ENCODE measurements at regions not wholly inside any gene's neighbourhood (a gene's known extent, or its start where the extent isn't known, plus 50 kb on each side); places are given as distances from the start of the nearest gene placed in this dataset.

DNA sequence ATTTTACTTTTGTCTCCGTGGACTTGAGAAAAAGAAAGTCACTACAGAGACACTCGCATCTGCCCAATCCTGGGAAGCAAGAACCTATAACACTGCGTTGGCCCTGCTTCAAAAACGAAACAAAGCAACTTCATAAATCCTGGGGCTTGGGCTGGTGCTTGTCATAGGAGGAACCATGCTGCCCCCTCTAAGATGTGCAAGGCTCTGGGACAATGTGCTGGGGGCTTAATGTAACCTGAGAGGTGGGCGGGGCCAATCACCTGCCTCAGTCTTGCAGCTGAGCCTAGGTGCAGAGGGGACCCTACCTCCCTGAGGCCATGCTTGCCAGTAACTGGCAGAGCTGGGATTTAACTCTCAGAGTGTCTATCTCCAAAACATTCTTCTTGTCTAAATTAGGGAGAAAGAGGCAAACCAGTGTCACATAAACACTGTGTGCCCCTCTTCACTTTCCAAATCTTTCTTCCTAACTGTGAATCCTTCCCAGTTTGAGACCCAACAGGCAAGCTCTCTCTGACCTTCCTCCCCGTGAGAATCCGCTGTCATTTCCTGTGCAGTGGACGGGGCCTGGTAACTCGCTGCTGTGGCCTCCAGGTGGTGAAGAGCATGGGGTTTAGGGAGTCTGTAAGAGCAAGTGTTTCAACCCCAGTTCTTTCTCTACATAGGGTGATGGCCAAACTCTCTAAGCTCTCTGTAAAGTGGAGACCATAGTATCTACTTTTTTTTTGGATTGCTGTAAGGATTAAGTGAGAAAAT, 115.1 kb downstream of the ACKR3 start:
- TF ChIP-seq, protein P1, sequence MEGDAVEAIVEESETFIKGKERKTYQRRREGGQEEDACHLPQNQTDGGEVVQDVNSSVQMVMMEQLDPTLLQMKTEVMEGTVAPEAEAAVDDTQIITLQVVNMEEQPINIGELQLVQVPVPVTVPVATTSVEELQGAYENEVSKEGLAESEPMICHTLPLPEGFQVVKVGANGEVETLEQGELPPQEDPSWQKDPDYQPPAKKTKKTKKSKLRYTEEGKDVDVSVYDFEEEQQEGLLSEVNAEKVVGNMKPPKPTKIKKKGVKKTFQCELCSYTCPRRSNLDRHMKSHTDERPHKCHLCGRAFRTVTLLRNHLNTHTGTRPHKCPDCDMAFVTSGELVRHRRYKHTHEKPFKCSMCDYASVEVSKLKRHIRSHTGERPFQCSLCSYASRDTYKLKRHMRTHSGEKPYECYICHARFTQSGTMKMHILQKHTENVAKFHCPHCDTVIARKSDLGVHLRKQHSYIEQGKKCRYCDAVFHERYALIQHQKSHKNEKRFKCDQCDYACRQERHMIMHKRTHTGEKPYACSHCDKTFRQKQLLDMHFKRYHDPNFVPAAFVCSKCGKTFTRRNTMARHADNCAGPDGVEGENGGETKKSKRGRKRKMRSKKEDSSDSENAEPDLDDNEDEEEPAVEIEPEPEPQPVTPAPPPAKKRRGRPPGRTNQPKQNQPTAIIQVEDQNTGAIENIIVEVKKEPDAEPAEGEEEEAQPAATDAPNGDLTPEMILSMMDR (IDR thresholded peaks at IDR 0.05) = no peak
- no peak for TF ChIP-seq POLR2A (IDR thresholded peaks at IDR 0.05)

Measured in body of pancreas (tissue), 4 donors.